K562 (cell line): ENCODE measurements at regions not wholly inside any gene's neighbourhood (a gene's known extent, or its start where the extent isn't known, plus 50 kb on each side); places are given as distances from the start of the nearest gene placed in this dataset.

Experiments
- ATAC-seq: fragments of 200-7000 bp; cut with Tn5 transposase; 3 replicates; pipeline ENCODE4 v1.9.1; 2020; ENCODE audit warnings: moderate library complexity
- BruUV-seq: library from RNA; stranded (reverse); fragments of 400-500 nt; replicated peaks from 2 replicates; lab custom pipeline; 2021; lab: Mats Ljungman, UMichigan
- CTCF ChIA-PET: fragments of 300-600 bp; formaldehyde crosslinking; extraction: SDS; loops from one replicate; lab custom pipeline; 2021; ENCODE audit warnings: low intra/inter-chr PET ratio; lab: Yijun Ruan, JAX
- POLR2A ChIA-PET: fragments of 300-600, 350-650 bp; sonication (Branson Sonifier 250); formaldehyde crosslinking; extraction: SDS; loops from one replicate; lab custom pipeline; 2021; ENCODE audit warnings: antibody characterized with exemption, inconsistent platforms; lab: Yijun Ruan, JAX
- DNase-seq, 4 experiments: peaks; one replicate each; pipeline versions ENCODE4 v3.0.0 to v3.0.0-alpha.2; 2011 to 2018; ENCODE audit warnings: low spot score in 3 of 4, mixed read lengths in 3 of 4; ENCODE audit errors: extremely low read depth in 1 of 4
- FAIRE-seq: peaks from 2 replicates; lab custom pipeline; 2011; peaks lifted over from hg19 to GRCh38; lab: Jason Lieb, UNC
- H2AFZ ChIP-seq: 2 replicates; pipeline ENCODE4 v1.6.0; 2011; ENCODE audit warnings: low read depth, low read length, control low read depth, inconsistent platforms
- H3K27ac ChIP-seq: fragments of 200-600 bp; 3 replicates; pipeline ENCODE4 v1.8.0; 2011; ENCODE audit warnings: low read depth, mild to moderate bottlenecking, control low read depth, inconsistent platforms, low read length, moderate library complexity, mixed read lengths; ENCODE audit errors: extremely low read depth
- H3K27me3 ChIP-seq, 2 experiments: fragments of 300-600 bp in 1 of 2; 2 replicates in 1 of 2; 3 replicates in 1 of 2; pipeline versions ENCODE4 v1.6.0 to v1.8.0; 2011; ENCODE audit warnings: inconsistent platforms in 2 of 2, low read length in 2 of 2, mild to moderate bottlenecking in 1 of 2, mixed read lengths in 1 of 2, moderate library complexity in 1 of 2; ENCODE audit not compliant: control insufficient read depth in 2 of 2, insufficient read depth in 2 of 2
- H3K36me3 ChIP-seq: fragments of 300-600 bp; 3 replicates; pipeline ENCODE4 v1.8.0; 2011; ENCODE audit warnings: mild to moderate bottlenecking, low read length, inconsistent platforms; ENCODE audit not compliant: control insufficient read depth, insufficient read depth
- H3K4me1 ChIP-seq, 2 experiments: fragments of 200-600 bp in 1 of 2; replicated peaks in 1 of 2; 2 replicates in 1 of 2; 3 replicates in 1 of 2; pipeline versions ENCODE4 v1.5.1 to v1.8.0; 2011; ENCODE audit warnings: inconsistent platforms in 2 of 2, low read length in 2 of 2, mild to moderate bottlenecking in 1 of 2, mixed read lengths in 1 of 2, moderate library complexity in 1 of 2; ENCODE audit not compliant: control insufficient read depth in 2 of 2, insufficient read depth in 2 of 2
- H3K4me2 ChIP-seq: 2 replicates; pipeline ENCODE4 v1.6.1; 2011; ENCODE audit warnings: low read length, control low read depth, inconsistent platforms, mixed read lengths; ENCODE audit not compliant: insufficient read depth
- H3K4me3 ChIP-seq: fragments of 200-600 bp; sonication (generic), shearing (Covaris generic); 2 replicates; pipeline ENCODE4 v1.5.1; 2016; ENCODE audit warnings: control low read depth, inconsistent platforms
- H3K79me2 ChIP-seq: fragments of 200-600 bp; 3 replicates; pipeline ENCODE4 v1.8.0; 2011; ENCODE audit warnings: low read length, inconsistent platforms; ENCODE audit not compliant: control insufficient read depth, insufficient read depth
- H3K9ac ChIP-seq, 2 experiments: 2 replicates each; pipeline versions ENCODE4 v1.6.0 to v1.6.1; 2011; ENCODE audit warnings: low read depth in 2 of 2, low read length in 2 of 2, control low read depth in 1 of 2, inconsistent platforms in 1 of 2, mild to moderate bottlenecking in 1 of 2, mixed read lengths in 1 of 2; ENCODE audit not compliant: insufficient read depth in 1 of 2
- H3K9me1 ChIP-seq: one replicate; pipeline ENCODE4 v1.6.0; 2011; ENCODE audit warnings: inconsistent platforms, mild to moderate bottlenecking, low read length, moderate library complexity; ENCODE audit not compliant: control insufficient read depth, insufficient read depth
- H3K9me3 ChIP-seq: replicated peaks from 2 replicates; pipeline ENCODE4 v1.5.1; 2011; ENCODE audit warnings: low read depth, low read length, inconsistent platforms; ENCODE audit not compliant: control insufficient read depth, insufficient read depth
- H4K20me1 ChIP-seq: replicated peaks from 2 replicates; pipeline ENCODE4 v1.6.1; 2011; ENCODE audit warnings: low read length, inconsistent platforms, mixed read lengths; ENCODE audit not compliant: control insufficient read depth, insufficient read depth
- CCAR2 ChIP-seq: fragments of 200-400 bp; formaldehyde crosslinking; IDR thresholded peaks from 2 replicates; pipeline ENCODE4 v1.6.1; 2017; ENCODE audit warnings: mild to moderate bottlenecking, low read depth, low read length
- CUX1 ChIP-seq: fragments of 200-800 bp; sonication (Bioruptor generic); IDR thresholded peaks from 2 replicates; pipeline ENCODE4 v1.6.1; 2016; ENCODE audit warnings: missing genetic modification characterization, missing compliant biosample characterization
- HNRNPUL1 ChIP-seq: fragments of 200-400 bp; formaldehyde crosslinking; IDR thresholded peaks from 2 replicates; pipeline ENCODE4 v1.6.1; 2017; ENCODE audit warnings: low read length
- NCOA2 ChIP-seq, 2 experiments: fragments of 450-650 bp; IDR thresholded peaks; 2 replicates each; pipeline ENCODE4 v1.6.1; 2018; ENCODE audit warnings: mild to moderate bottlenecking in 2 of 2, moderate library complexity in 1 of 2; ENCODE audit not compliant: partially characterized antibody in 2 of 2
- SPI1 ChIP-seq: IDR thresholded peaks from 2 replicates; pipeline ENCODE4 v1.6.1; 2011; ENCODE audit warnings: low read depth, low read length, control low read depth, borderline replicate concordance
- TCF3 ChIP-seq: sonication (generic); formaldehyde crosslinking; IDR thresholded peaks from 2 replicates; pipeline ENCODE4 v1.4.0; 2020; ENCODE audit warnings: mild to moderate bottlenecking, missing genetic modification reagents
- THAP7 ChIP-seq: fragments of 250-450 bp; sonication (Bioruptor Pico); IDR thresholded peaks from 2 replicates; pipeline ENCODE4 v1.5.0; 2021
- ZNF3 ChIP-seq: fragments of 250-450 bp; sonication (Bioruptor Pico); IDR thresholded peaks from 2 replicates; pipeline ENCODE4 v1.5.0; 2021; ENCODE audit warnings: mild to moderate bottlenecking, moderate library complexity
- WGBS: fragments of 100-300 bp; shearing (Covaris generic); methylation state at CpG from one replicate; pipeline ENCODE4 v1.1.6; 2016; ENCODE audit warnings: low coverage, mixed read lengths; ENCODE audit not compliant: insufficient coverage; ENCODE audit errors: missing lambda C conversion rate; 5-methylcytosine and 5-hydroxymethylcytosine counted together
- in situ Hi-C: fragments of 300-500 bp; cut with MboI; formaldehyde crosslinking; loops from 4 replicates; pipeline ENCODE4 v1.15.0; 2018; ENCODE audit warnings: inconsistent platforms, mixed read lengths
- intact Hi-C: fragments of 100-400 bp; cut with micrococcal nuclease; formaldehyde crosslinking; loops from 2 replicates; pipeline ENCODE4 v1.14.2; 2022

GRCh38 chr1:229999004-229999670 lies 67.9 kb upstream of the GALNT2 start:
- Histone ChIP-seq H2AFZ (no peak overlapping the region), H3K4me1 (no peaks in the 10 kb centered on the region; a peak in 1 of 5 replicates), H3K4me3 (no peak overlapping the region), H4K20me1 (peaks cover 6% of the 10 kb centered on the region), H3K27ac (no peak overlapping the region), H3K9me3 (no peaks in the 10 kb centered on the region), H3K79me2 (no peaks in the 10 kb centered on the region), H3K36me3 (no peaks in the 10 kb centered on the region), H3K4me2 (no peak overlapping the region), H3K9ac (no peak overlapping the region), H3K27me3 (peaks cover 49 to 74% of the 10 kb centered on the region in 2 experiments), H3K9me1 (no peaks in the 10 kb centered on the region)
- peak; percentile 75 for FAIRE-seq
- no TSS peak for BruUV-seq
- in situ Hi-C loops = no loop called here
- intact Hi-C loops = no loop called here
- ChIA-PET CTCF (no interaction called here), POLR2A (interaction anchor here (0.5 to 1.0 kb wide), 3 partner anchors 12 to 158 kb away, joined by 3 read pairs; no protein-coding TSS in a partner anchor)
- DNase-seq = no peak
- WGBS = under 1% methylated on average over 12 of the region's 12 CpGs
- no peak for TF ChIP-seq ZNF3 (CRISPR knock-in tag)
- peak; percentile 79 for TF ChIP-seq SPI1
- 0 out of 3 replicates have a peak, but pooled peaks have one; percentile 36 for ATAC-seq

GRCh38 chr1:230000493-230001184 lies 66.4 kb upstream of the GALNT2 start:
- FAIRE-seq (peak; percentile 46), ATAC-seq (no peak), DNase-seq (no peak)
- Histone ChIP-seq H3K9me1 (no peaks in the 10 kb centered on the region), H3K27ac (no peak overlapping the region), H3K4me3 (no peak overlapping the region), H4K20me1 (peaks cover 6% of the 10 kb centered on the region; the same call in 1 of the 2 replicates), H3K9me3 (no peaks in the 10 kb centered on the region), H3K36me3 (no peaks in the 10 kb centered on the region), H3K4me1 (peaks cover 0 to 3% of the 10 kb centered on the region in 2 experiments; a peak in 1 of 5 replicates), H3K4me2 (no peak overlapping the region), H3K27me3 (peaks cover 50 to 76% of the 10 kb centered on the region in 2 experiments), H2AFZ (no peak overlapping the region), H3K9ac (no peak overlapping the region), H3K79me2 (no peaks in the 10 kb centered on the region)
- ChIA-PET CTCF (no interaction called here), POLR2A (interaction anchor here (1.2 kb wide), 1 partner anchor 14 kb away, joined by 4 read pairs; no protein-coding TSS in a partner anchor)
- intact Hi-C loops = no loop called here
- in situ Hi-C loops = no loop called here
- no TSS peak for BruUV-seq
- 3% methylated on average over 6 of the region's 6 CpGs for WGBS
- TF ChIP-seq CUX1 (CRISPR knock-in tag) (no peak), TCF3 (CRISPR knock-in tag) (no peak), NCOA2 (IDR thresholded peaks at IDR 0.05; ENCODE audit: partially characterized antibody in 2 of 2) (no peak), CCAR2 (no peak), HNRNPUL1 (no peak), THAP7 (CRISPR knock-in tag) (no peak)
